HG02610 (cell line): ENCODE measurements at regions not wholly inside any gene's neighbourhood (a gene's known extent, or its start where the extent isn't known, plus 50 kb on each side); places are given as distances from the start of the nearest gene placed in this dataset.

Source experiments
- ATAC-seq: cut with Tn5 transposase; IDR thresholded peaks from one replicate; pipeline ENCODE4 v1.9.1; 2021; ENCODE audit warnings: mild to moderate bottlenecking, moderate library complexity; ENCODE audit not compliant: unreplicated experiment

- ATAC-seq: no peak
Measured at GRCh38 chr1:182295697-182296096, 95.9 kb downstream of the GLUL start.

- ATAC-seq: no peak
Measured at GRCh38 chr1:182293119-182293589, 98.4 kb downstream of the GLUL start.

DNA sequence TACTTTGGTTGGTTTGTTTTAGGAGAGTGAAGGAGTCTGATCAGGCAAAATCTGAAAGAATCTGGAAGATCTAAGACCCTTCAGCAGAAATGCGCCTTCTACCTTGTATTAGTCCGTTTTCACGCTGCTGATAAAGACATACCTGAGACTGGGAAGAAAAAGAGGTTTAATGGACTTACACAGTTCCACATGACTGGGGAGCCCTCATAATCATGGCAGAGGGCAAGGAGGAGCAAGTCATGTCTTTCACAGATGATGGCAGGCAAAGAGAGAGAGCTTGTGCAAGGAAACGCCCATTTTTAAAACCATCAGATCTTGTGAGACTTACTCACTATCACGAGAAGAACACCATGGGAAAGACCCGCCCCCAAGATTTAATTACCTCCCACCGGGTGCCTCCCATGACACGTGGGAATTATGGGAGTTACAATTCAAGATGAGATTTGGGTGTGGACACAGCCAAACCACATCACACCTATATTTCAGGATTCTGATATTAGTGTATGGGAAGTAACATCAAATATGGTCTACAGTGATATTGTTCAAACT is 99.3 kb downstream of the GLUL start:
- no peak for ATAC-seq

DNA sequence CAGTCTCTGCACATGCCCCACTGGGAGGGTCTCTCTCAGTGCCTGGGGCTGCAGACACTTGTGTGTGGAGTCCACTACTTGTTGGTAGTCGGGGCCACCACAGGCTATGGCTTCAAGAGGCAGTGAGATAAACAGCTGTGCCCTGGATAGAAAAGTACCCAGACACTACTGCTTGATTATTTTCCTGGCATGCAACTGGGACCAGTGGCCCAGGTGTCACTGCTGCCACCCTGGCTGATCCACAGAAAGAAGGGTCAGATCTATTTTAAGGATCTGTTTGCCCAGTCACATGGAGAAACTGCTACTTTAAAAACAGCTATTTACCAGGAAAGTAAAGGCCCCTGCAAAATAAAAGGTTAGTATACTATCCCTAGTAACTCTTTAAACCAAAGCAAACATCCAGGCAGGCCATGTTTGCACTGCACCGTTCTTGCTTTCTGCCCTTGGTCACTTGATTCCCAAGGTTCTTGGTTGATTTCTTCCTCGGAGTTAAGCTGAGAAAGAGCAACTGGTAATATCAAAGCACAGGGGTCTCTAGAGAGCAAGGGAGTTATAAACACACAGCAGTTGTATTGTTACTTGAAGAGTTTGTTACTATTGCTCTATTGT is 99.9 kb downstream of the GLUL start:
- ATAC-seq: no peak

DNA sequence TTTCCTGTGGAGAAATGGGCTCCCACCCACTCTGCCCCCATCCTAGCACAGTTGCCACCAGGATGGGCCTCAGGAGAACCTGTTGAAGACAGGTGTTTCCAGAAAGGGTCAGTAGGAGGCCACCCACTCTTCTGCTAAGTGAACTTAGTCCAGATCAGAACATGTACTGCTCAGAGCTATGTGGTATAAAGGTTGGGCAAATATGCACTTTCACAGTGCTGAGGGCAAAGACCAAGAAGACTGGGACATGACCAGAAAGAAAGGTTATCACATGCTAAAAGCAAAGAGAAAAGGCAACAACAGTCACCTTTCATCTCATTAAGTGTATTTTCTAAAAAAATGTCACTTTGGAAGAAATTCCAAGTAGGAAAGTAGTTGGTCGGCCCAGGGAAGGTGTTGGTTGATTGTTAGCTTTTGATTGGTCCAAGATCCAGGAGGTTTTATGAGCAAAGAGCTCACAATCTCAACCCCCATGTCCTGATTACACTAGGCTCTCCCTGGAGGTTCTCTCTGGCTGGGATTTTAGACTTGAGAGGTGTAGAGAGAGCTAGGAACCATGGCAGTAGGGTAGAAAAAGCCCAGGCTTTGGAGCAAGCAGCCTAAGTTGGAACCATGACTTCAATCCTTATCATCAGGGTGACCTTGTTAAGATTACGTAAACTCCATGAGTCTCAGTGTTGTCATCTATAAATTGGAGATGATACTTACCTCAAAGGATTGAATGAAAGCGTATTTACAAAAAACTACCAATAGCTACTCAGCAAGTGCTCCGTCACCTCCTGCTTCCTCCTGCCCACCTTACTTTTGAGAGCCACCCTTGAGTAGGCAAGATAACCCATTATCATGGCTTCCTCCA is 102.6 kb downstream of the GLUL start:
- no peak for ATAC-seq

DNA sequence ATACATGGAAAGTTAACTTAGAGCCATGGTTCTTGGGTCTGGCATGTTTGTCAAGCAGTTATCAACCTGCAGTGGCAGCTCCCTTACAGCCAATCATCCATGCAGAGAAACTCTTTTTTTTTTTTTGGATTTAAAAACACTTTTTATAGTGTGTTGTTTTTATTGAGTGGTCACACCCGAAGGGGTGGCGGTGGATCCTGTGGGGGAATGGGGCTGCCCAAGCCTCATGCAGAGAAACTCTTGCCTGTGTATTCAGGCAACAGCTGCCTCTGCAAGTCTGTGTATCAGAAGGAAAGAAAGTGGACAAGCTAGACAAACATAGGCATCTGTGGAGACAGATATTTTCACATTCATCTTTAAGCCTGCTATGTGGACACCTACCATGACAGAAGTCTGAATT is 104.8 kb downstream of the GLUL start:
- no peak for ATAC-seq

DNA sequence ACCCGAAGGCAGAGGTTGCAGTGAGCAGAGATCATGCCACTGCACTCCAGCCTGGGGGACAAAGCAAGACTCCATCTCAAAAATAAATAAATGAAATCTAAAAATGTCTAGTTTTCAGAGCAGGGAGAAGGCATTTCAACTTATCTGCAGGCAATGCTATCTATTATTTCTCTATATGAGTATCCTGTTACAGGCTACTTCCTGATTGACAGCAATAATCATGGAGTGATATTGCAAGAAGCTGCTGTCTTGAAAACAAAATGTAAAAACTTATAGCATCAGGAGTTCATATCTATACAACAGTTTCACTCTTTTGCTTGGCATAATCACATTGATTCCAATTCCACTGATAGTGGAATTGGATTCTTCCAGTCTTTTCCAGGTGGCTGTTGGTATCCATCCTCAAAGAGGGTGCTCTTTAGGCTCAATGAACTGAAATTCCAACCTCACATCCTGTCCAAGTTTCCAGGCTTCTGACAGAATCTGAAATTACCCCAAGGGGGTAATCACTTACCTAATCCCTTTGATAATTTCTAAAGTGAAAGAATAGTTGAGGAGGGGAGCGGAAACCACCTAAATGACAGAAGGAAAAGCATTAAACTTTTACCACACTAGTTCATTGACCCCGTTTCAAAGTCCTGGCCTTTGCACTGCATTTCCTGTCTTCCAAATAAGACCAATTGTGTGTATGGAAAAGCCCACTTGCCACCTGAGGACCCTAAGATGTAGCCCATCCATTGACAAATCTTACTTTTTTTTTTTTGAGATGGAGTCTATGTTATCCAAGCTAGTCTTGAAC is 107.6 kb downstream of the GLUL start:
- no peak for ATAC-seq

DNA sequence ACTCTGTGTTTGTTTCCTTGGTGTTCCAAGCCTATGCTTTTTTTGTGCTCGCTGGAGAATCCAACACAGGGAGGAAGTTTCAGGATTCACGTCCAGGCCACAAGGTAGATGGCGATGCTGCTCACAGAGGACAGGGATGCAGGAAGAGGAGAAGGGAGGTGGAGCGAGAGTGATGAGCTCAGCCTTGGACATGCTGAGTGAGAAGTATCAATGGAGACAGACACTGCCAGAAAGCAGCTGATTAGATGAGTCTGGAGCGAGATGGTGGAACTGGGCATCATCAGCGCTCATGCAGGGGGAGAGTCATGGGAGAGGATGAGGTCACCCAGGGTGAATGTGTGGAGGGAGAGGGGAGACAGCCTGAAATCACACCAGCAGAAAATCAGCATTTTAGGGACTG is 110.0 kb downstream of the GLUL start:
- ATAC-seq: no peak

DNA sequence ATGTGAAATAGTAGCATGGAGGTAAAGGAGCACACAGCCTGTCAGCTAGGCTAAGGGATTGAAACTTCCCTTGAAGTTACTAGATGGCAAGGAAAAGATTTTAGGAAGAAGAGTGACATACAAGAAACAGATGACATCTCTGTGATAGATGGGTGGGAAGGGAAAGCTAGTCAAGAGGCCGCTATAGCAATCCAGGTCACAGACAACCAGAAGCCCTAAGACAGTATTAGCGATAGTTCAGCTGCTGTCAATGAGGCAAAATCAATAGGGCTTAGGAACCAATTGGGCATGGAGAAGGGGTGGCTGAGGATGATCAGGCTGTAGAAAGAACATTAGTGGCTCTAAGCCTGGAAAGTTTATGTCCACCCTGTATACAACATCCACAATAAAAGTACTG is 111.1 kb downstream of the GLUL start:
- ATAC-seq: no peak

DNA sequence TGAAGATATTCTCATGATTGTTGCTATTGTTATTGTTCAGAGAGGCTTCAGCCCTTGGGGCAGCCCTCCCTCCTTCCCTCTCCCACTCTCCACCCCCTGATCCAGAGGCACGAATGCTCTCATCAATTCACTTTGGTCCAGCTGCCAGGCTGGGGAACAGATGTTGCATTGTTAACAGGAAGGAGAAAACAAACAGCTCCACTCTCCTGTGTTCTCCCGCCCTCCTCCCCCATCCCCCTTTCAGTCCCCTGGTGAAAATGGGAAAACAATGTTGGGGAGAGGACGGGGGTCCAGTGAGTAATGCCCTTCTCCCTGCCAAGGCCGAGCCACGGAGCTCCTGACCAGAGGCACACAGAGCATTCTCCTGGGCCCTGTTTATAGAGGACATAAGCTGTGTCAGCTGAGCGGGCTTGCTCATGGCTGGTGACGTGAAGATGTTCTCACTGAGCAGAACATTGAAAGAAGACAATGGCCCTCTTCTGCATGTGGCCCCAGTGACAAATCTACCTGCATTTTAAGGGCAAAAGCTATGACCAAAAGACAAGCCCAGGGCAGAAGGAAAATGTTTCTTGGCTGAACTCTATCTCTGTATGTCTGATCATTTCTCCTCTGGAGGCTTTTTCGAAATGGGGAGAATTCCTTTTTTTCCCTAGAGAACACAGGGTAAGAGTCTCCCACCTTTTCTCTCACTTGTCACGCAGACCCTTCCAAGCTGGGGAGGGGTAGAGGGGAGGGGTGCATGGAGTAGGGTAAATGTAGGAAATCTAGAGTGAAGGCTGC is 111.7 kb downstream of the GLUL start:
- ATAC-seq: no peak

DNA sequence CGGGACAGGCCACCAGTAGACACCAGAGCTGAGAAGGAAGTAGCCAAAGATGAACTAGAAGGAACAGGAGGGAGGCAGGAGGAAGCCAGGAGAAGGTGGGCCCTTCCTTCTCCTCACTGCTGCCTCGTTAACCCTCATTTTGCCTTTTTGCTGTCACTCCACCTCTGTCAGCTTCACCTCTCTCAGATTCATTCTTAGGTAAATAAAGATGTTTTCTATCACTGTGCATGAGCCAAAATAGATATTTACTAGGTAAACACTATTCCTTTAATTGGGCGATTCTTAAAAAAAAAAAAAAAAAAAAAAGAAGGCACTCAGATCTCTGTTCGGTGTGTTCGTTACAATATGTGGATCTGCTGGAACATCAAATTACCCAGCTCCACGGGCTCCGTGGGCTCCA is 112.3 kb downstream of the GLUL start:
- no peak for ATAC-seq

DNA sequence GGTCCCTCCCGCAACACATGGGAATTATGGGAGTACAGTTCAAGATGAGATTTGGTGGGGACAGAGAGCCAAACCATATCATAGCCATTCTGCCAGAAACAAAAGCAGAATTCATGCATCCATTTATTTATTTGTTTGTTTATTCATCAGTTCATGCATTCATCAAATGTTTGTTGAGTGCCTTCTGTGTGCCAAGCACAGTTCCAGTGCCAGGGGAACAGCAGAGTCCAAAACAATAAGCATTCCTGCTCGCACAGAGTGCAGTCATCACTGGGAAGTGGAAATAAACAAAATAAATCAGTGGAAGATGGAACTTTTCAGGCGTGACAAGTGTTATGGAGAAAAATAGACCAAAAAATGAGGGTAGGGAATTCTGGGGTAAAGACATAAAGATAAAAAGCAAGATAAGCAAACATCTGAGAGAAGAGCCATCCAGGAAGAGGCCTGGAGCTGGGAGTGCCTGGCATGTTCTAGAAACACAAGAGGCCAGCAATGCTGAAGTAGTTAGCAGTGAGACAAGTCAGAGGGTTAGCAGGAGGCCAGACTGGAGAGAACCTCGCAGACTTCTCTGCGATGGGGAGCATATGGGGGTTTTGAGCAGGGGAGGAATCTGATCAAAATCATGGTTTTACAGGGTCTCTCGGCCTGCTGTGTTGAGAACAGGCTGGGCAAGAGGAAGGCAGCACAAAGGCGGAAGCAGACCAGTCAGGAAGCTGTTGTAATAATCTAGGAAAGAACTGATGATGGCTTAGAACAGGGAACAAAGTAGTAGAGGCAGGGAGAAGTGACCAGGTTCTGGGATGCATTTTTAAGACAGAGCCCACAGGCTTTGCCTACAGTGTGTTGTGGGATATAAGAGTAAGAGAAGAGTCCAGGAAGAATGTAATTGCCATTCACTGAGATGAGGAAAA is 113.2 kb downstream of the GLUL start:
- ATAC-seq: no peak

GRCh38 chr1:182275271-182275670 is 116.3 kb downstream of the GLUL start:
- ATAC-seq: no peak

- no peak for ATAC-seq
Measured at GRCh38 chr1:182274618-182275017, 117.0 kb downstream of the GLUL start.

DNA sequence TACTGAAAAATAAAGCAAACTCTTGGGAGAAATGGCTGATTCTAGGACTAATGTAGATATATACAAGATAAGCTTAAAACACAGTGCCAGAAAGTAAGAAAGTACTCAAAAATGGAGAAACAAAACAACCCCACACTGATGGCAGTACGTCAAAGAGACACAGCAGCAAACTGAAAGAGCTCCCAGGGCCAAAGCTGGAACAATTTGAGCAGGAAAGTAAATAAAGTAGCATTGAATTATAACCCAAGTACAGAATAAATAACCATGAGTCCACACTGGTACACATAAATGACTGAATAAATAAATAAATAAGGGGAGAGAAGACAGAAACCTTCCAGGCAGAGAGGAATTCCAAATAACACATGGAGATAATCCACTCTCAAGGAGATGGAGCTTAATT is 120.9 kb downstream of the GLUL start:
- ATAC-seq: no peak

GRCh38 chr1:182269097-182269496 is 122.5 kb downstream of the GLUL start:
- ATAC-seq: no peak

- no peak for ATAC-seq
Measured at GRCh38 chr1:182268669-182269068, 122.9 kb downstream of the GLUL start.

DNA sequence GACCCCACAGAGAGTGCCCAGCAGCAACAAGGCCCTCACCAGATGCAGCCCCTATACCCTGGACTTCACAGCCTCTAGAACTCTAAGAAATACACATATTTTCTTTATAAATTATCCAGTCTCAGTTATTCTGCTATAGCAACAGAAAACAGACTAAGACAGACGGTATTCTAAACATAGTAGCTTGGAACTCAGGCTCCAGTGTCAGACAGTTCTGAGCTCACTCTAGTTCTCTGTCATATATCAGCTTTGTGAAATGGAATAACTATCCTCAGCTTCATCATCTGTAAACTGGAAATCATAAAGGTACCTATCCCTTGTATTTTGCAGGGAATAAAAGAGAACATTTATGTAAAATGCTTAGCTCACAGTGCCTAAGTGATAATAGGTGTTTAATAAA is 127.4 kb downstream of the GLUL start:
- no peak for ATAC-seq

DNA sequence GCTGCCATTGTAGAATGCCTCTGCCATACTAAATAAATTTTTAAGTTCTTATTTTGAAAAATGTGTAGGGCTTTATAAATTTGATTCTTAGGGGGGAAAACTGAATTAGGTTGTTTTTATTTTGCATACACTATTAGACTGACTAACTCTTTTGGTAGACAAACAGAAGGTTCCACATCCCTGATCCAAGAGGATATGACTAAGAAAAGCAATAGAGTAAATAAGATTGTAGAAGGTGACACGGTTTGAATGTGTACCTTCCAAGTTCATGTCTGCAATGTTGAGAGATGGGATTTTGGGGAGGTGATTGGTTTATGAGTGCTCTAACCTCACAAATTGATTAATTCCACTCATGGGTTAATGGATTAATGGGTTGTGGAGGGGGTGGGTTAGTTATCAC is 127.9 kb downstream of the GLUL start:
- ATAC-seq: no peak

DNA sequence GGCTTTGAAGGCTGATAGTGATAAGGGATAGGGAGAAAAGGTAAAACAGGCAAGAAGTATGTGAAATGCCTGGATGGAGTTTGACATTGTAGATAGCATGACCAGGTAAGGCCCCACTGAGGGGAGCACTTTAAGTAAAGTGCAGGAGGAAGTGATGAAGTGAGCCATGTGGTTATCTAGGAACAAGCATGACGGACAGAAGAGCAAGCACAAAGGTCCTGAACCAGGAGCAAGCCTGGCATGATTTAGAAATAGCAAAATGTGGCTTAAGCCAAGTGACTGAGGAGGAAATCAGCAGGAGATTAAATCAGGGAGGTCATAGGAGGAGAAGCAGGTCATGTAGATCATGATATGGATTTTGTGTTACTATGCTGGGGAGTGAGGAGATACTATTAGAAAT is 129.2 kb downstream of the GLUL start:
- ATAC-seq: no peak
